ENCODE measurements at regions not wholly inside any gene's neighbourhood (a gene's known extent, or its start where the extent isn't known, plus 50 kb on each side); places are given as distances from the start of the nearest gene placed in this dataset.

DNA sequence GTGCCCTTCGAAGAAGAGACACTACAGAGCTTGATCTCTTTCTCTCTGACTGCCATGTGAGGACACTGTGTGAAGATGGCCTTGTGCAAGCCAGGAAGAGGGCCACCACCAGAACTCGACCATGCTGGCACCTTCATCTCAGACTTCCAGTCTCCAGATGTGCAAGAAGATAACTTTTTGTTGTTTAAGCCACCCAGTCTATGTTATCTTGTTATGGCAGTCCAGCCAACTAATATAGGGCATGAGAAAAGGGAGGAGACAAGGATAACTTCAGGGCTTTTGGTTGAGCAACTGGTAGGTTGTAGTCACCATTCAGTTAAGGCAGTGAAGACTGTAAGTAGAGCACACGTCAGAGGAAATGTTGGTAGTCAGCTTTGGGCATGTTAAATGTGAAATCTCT, 515.5 kb downstream of the CSNK1G3 start:
- Histone ChIP-seq H3K27me3 (ENCODE audit: control insufficient read depth in 2 of 2, insufficient read depth in 2 of 2, low read length in 2 of 2) (no peaks in the 10 kb centered on the region), H3K9me3 (replicated peaks; ENCODE audit: control insufficient read depth, insufficient read depth, low read length) (no peaks in the 10 kb centered on the region), H3K9ac (replicated peaks; ENCODE audit: extremely low read depth, insufficient read depth, low read length) (no peak overlapping the region), H3K79me2 (ENCODE audit: control insufficient read depth, insufficient read depth, low read length) (no peaks in the 10 kb centered on the region), H4K20me1 (replicated peaks; ENCODE audit: control insufficient read depth, extremely low read depth, insufficient read depth, low read length) (no peaks in the 10 kb centered on the region), H3K4me1 (ENCODE audit: control insufficient read depth, extremely low read depth, insufficient read depth, low read length) (no peaks in the 10 kb centered on the region), H2AFZ (ENCODE audit: low read depth, low read length) (no peak overlapping the region), H3K4me2 (ENCODE audit: insufficient read depth, low read length) (no peak overlapping the region), H3K4me3 (replicated peaks in 1 of 3; ENCODE audit: insufficient read depth in 1 of 3, low read depth in 1 of 3, low read length in 3 of 3) (no peak overlapping the region), H3K9me1 (replicated peaks; ENCODE audit: control insufficient read depth, extremely low read depth, insufficient read depth, low read length) (no peaks in the 10 kb centered on the region), H3K36me3 (ENCODE audit: control insufficient read depth in 2 of 2, extremely low read depth in 1 of 2, insufficient read depth in 2 of 2, low read length in 2 of 2) (no peaks in the 10 kb centered on the region), H3K27ac (ENCODE audit: insufficient read depth, low read depth, low read length) (no peak overlapping the region)
- no TSS peak for BruUV-seq (replicated peaks)
- intact Hi-C loops (cut with micrococcal nuclease) (no loop called here), dilution Hi-C loops (cut with MboI; ENCODE audit: extremely low pct_ligation_motif_present, low sequenced_read_pairs) (no loop called here)
- TF ChIP-seq POLR2A (IDR thresholded peaks at IDR 0.05; ENCODE audit: low read depth, low read length) (no peak), JUN (IDR thresholded peaks at IDR 0.05; ENCODE audit: borderline replicate concordance, insufficient read depth, insufficient read length, low read depth) (no peak)
- TF ChIP-seq, protein P1, sequence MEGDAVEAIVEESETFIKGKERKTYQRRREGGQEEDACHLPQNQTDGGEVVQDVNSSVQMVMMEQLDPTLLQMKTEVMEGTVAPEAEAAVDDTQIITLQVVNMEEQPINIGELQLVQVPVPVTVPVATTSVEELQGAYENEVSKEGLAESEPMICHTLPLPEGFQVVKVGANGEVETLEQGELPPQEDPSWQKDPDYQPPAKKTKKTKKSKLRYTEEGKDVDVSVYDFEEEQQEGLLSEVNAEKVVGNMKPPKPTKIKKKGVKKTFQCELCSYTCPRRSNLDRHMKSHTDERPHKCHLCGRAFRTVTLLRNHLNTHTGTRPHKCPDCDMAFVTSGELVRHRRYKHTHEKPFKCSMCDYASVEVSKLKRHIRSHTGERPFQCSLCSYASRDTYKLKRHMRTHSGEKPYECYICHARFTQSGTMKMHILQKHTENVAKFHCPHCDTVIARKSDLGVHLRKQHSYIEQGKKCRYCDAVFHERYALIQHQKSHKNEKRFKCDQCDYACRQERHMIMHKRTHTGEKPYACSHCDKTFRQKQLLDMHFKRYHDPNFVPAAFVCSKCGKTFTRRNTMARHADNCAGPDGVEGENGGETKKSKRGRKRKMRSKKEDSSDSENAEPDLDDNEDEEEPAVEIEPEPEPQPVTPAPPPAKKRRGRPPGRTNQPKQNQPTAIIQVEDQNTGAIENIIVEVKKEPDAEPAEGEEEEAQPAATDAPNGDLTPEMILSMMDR (IDR thresholded peaks at IDR 0.05; ENCODE audit: extremely low read depth in 1 of 2, insufficient read depth in 1 of 2, low read depth in 1 of 2, low read length in 2 of 2) = no peak
- POLR2A ChIA-PET = no interaction called here
- FAIRE-seq (no peak), DNase-seq (ENCODE audit: low read depth, low spot score) (no peak)
- CTCF ChIA-PET = no interaction called here

DNA sequence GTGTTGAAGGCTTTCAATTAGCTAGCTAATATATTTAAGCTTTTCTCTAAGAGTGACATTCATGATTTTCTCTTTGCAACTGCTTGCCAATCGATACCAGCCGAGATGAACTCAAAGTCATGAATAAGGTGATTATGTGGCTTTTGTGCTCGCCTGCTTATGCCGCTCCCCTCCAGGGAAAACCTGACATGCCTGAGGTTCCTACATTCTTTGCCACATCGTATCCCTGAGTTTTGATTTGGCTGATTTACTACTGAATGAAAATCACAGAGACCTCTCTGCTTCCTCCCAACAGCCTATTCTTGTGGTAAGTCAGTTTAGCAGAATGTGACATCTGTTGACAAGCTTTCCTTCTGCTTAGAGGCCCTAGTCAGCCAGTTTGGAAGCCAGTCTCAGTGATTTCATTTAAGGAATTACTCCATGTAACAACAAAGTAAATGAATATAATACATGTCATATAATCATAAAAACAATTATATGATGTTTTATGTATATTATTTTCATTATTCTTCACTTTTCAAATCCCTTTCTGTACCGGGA, 513.4 kb downstream of the CSNK1G3 start:
- no peak for DNase-seq (ENCODE audit: low read depth, low spot score)
- Histone ChIP-seq H3K4me2 (ENCODE audit: insufficient read depth, low read length) (no peak overlapping the region), H3K4me1 (ENCODE audit: control insufficient read depth, extremely low read depth, insufficient read depth, low read length) (no peaks in the 10 kb centered on the region), H3K9me3 (replicated peaks; ENCODE audit: control insufficient read depth, insufficient read depth, low read length) (no peaks in the 10 kb centered on the region), H3K27ac (ENCODE audit: insufficient read depth, low read depth, low read length) (no peak overlapping the region), H3K4me3 (replicated peaks in 1 of 3; ENCODE audit: insufficient read depth in 1 of 3, low read depth in 1 of 3, low read length in 3 of 3) (no peak overlapping the region), H2AFZ (ENCODE audit: low read depth, low read length) (no peak overlapping the region), H3K9me1 (replicated peaks; ENCODE audit: control insufficient read depth, extremely low read depth, insufficient read depth, low read length) (no peaks in the 10 kb centered on the region), H4K20me1 (replicated peaks; ENCODE audit: control insufficient read depth, extremely low read depth, insufficient read depth, low read length) (no peaks in the 10 kb centered on the region), H3K9ac (replicated peaks; ENCODE audit: extremely low read depth, insufficient read depth, low read length) (no peak overlapping the region), H3K27me3 (ENCODE audit: control insufficient read depth in 2 of 2, insufficient read depth in 2 of 2, low read length in 2 of 2) (no peaks in the 10 kb centered on the region), H3K79me2 (ENCODE audit: control insufficient read depth, insufficient read depth, low read length) (no peaks in the 10 kb centered on the region), H3K36me3 (ENCODE audit: control insufficient read depth in 2 of 2, extremely low read depth in 1 of 2, insufficient read depth in 2 of 2, low read length in 2 of 2) (no peaks in the 10 kb centered on the region)
- ChIA-PET CTCF (interaction anchor here (0.6 to 1.4 kb wide), 2 partner anchors 17 to 103 kb away, joined by 3 read pairs; no protein-coding TSS in a partner anchor), POLR2A (no interaction called here)
- no peak for TF ChIP-seq EZH2 (IDR thresholded peaks at IDR 0.05; ENCODE audit: borderline replicate concordance, low read depth, low read length, severe bottlenecking)
- TF ChIP-seq FOS (IDR thresholded peaks at IDR 0.05; ENCODE audit: borderline replicate concordance, insufficient read depth, low read length) = no peak
- TF ChIP-seq JUN (IDR thresholded peaks at IDR 0.05; ENCODE audit: borderline replicate concordance, insufficient read depth, insufficient read length, low read depth) = no peak
- TF ChIP-seq, protein P2, sequence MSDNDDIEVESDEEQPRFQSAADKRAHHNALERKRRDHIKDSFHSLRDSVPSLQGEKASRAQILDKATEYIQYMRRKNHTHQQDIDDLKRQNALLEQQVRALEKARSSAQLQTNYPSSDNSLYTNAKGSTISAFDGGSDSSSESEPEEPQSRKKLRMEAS (IDR thresholded peaks at IDR 0.05; ENCODE audit: insufficient read depth, insufficient read length) = no peak
- TF ChIP-seq, protein P1 (IDR thresholded peaks at IDR 0.05; ENCODE audit: extremely low read depth in 1 of 2, insufficient read depth in 1 of 2, low read depth in 1 of 2, low read length in 2 of 2) = no peak
- no peak for TF ChIP-seq POLR2AphosphoS5 (IDR thresholded peaks at IDR 0.05; ENCODE audit: insufficient read depth, low read depth, low read length)
- TF ChIP-seq POLR2A (IDR thresholded peaks at IDR 0.05; ENCODE audit: low read depth, low read length) = no peak
- no peak for TF ChIP-seq GATA2 (IDR thresholded peaks at IDR 0.05; ENCODE audit: insufficient read depth, insufficient read length, low read depth, low read length)
- no peak for TF ChIP-seq MYC (IDR thresholded peaks at IDR 0.05; ENCODE audit: low read depth, low read length)
- dilution Hi-C loops (cut with MboI; ENCODE audit: extremely low pct_ligation_motif_present, low sequenced_read_pairs) = no loop called here
- FAIRE-seq = no peak
- intact Hi-C loops (cut with micrococcal nuclease) = no loop called here
- BruUV-seq (replicated peaks) = no TSS peak

All from endothelial cell of umbilical vein (primary cell).